ENCODE measurements at regions not wholly inside any gene's neighbourhood (a gene's known extent, or its start where the extent isn't known, plus 50 kb on each side); places are given as distances from the start of the nearest gene placed in this dataset.

DNA sequence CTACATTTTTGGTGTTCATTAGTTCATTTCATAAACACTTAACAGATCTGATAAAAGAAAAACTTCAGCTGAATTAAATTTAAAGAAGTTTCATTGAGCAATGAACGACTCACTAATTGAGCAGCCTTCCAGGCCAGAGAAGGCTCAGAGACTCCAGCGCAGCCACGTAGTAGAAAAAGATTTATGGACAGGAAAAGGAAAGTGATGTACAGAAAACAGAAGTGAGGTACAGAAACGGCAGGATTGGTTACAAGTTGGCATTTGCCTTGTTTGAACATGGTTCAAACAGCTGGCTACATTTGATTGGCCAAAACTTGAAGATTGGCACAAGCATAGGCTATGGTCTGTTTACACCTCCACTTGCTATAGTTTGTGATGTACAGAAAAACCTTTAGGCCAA lies 166.3 kb upstream of the DTNBP1 start:
- Histone ChIP-seq H3K27me3 (ENCODE audit: insufficient read depth, low read length) (no peaks in the 10 kb centered on the region), H3K9me3 (ENCODE audit: control insufficient read depth, low read depth, low read length) (no peaks in the 10 kb centered on the region), H4K5ac (ENCODE audit: insufficient read length, low read depth, low read length) (no peak overlapping the region), H4K20me1 (ENCODE audit: control insufficient read depth, insufficient read depth, insufficient read length) (no peaks in the 10 kb centered on the region), H3K56ac (ENCODE audit: insufficient read length, low read depth, low read length) (no peak overlapping the region), H2BK12ac (ENCODE audit: insufficient read length, low read depth, low read length) (no peak overlapping the region), H2BK15ac (ENCODE audit: low read depth, low read length) (no peak overlapping the region), H3K79me2 (ENCODE audit: insufficient read depth, low read length) (peaks cover 2% of the 10 kb centered on the region; the same call in 1 of the 2 replicates), H3K27ac (ENCODE audit: insufficient read length, low read depth, low read length) (no peak overlapping the region), H2AFZ (ENCODE audit: low read length) (no peak overlapping the region), H3K4me1 (ENCODE audit: insufficient read depth, low read length) (no peaks in the 10 kb centered on the region), H2BK5ac (ENCODE audit: insufficient read length, low read length) (no peak overlapping the region), H4K91ac (ENCODE audit: insufficient read length, low read depth, low read length) (no peak overlapping the region), H3K4me2 (ENCODE audit: insufficient read depth, insufficient read length, low read length) (no peak overlapping the region), H2AK5ac (ENCODE audit: insufficient read length, low read length) (no peak overlapping the region), H3K4ac (ENCODE audit: low read depth, low read length) (no peak overlapping the region), H3T11ph (ENCODE audit: low read length) (no peak overlapping the region), H3K23ac (ENCODE audit: insufficient read length, low read depth, low read length) (no peak overlapping the region), H4K8ac (replicated peaks; ENCODE audit: insufficient read length, low read depth, low read length) (no peak overlapping the region), H2BK120ac (ENCODE audit: low read depth, low read length, poor library complexity, severe bottlenecking) (no peak overlapping the region), H2BK20ac (ENCODE audit: low read depth, low read length, poor library complexity, severe bottlenecking) (no peak overlapping the region), H3K79me1 (ENCODE audit: insufficient read depth, low read depth, low read length, poor library complexity, severe bottlenecking) (no peaks in the 10 kb centered on the region), H3K14ac (ENCODE audit: insufficient read depth, low read length) (no peak overlapping the region), H3K18ac (ENCODE audit: insufficient read length, low read depth, low read length) (no peak overlapping the region), H3K9ac (ENCODE audit: extremely low read depth, insufficient read length, low read length) (no peak overlapping the region), H3K23me2 (ENCODE audit: insufficient read length, low read depth, low read length, poor library complexity, severe bottlenecking) (no peaks in the 10 kb centered on the region)
- no CpG with 5 or more reads among the region's 4 CpGs for WGBS (ENCODE audit: extremely low coverage, insufficient read length, low lambda C conversion rate)
- Mint-ChIP-seq H3K27me3 (ENCODE audit: low read depth) (peaks cover 23% of the 10 kb centered on the region), H3K27ac (no peak overlapping the region), H3K4me1 (peaks cover 3 to 14% of the 10 kb centered on the region in 2 experiments), H3K4me3 (no peak overlapping the region), H3K36me3 (ENCODE audit: insufficient read depth in 1 of 3, low read depth in 3 of 3) (no peaks in the 10 kb centered on the region), H3K9me3 (no peaks in the 10 kb centered on the region)
- TF ChIP-seq, protein P1, sequence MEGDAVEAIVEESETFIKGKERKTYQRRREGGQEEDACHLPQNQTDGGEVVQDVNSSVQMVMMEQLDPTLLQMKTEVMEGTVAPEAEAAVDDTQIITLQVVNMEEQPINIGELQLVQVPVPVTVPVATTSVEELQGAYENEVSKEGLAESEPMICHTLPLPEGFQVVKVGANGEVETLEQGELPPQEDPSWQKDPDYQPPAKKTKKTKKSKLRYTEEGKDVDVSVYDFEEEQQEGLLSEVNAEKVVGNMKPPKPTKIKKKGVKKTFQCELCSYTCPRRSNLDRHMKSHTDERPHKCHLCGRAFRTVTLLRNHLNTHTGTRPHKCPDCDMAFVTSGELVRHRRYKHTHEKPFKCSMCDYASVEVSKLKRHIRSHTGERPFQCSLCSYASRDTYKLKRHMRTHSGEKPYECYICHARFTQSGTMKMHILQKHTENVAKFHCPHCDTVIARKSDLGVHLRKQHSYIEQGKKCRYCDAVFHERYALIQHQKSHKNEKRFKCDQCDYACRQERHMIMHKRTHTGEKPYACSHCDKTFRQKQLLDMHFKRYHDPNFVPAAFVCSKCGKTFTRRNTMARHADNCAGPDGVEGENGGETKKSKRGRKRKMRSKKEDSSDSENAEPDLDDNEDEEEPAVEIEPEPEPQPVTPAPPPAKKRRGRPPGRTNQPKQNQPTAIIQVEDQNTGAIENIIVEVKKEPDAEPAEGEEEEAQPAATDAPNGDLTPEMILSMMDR (conservative IDR thresholded peaks at IDR 0.05), result no peak
- DNase-seq, result no peak
